Type B pancreatic cell (in vitro differentiated cells): ENCODE measurements at regions not wholly inside any gene's neighbourhood (a gene's known extent, or its start where the extent isn't known, plus 50 kb on each side); places are given as distances from the start of the nearest gene placed in this dataset.

Experiments
- DNase-seq: peaks from one replicate; pipeline ENCODE4 v3.0.0; 2021; ENCODE audit warnings: mixed read lengths; ENCODE audit not compliant: unreplicated experiment; ENCODE audit errors: extremely low spot score
- H3K27ac Mint-ChIP-seq: 2 replicates; pipeline ENCODE4 v1.8.0; 2021; ENCODE audit warnings: mild to moderate bottlenecking, mixed read lengths
- H3K27me3 Mint-ChIP-seq: 2 replicates; pipeline ENCODE4 v1.8.0; 2021; ENCODE audit warnings: mixed read lengths
- H3K36me3 Mint-ChIP-seq: 2 replicates; pipeline ENCODE4 v1.8.0; 2021; ENCODE audit warnings: mixed read lengths
- H3K4me1 Mint-ChIP-seq: one replicate; pipeline ENCODE4 v1.8.0; 2021; ENCODE audit warnings: mixed read lengths; ENCODE audit not compliant: unreplicated experiment
- H3K4me3 Mint-ChIP-seq: 2 replicates; pipeline ENCODE4 v1.8.0; 2021; ENCODE audit warnings: mild to moderate bottlenecking, mixed read lengths
- H3K9me3 Mint-ChIP-seq: 2 replicates; pipeline ENCODE4 v1.8.0; 2021; ENCODE audit warnings: mixed read lengths
- CTCF ChIP-seq: fragments of 200-600 bp; sonication (generic); conservative IDR thresholded peaks from 2 replicates; pipeline ENCODE4 v1.5.0; 2021; ENCODE audit warnings: antibody characterized with exemption, mild to moderate bottlenecking

DNA sequence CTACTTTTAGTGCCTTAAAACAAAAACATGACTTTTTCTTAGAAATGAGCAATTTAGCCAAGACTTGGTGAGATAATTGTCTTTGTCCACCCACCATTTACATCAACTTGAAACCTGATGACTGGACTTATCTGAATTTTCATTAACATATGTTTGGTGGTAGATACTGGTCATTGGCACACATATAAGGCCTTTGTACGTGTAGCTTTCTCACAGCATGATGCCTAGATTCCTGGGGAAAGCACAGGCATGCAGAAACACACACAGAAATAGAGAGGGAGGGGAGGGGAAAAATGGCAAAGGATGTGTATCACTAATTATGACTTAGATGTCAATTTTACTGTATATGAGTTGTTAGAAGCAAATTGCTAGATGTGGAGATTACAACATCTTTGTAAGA is 488.4 kb downstream of the NXPH1 start:
- Mint-ChIP-seq H3K9me3 (no peaks in the 10 kb centered on the region), H3K4me1 (peaks cover 7% of the 10 kb centered on the region), H3K27me3 (no peaks in the 10 kb centered on the region), H3K4me3 (no peak overlapping the region), H3K36me3 (no peaks in the 10 kb centered on the region), H3K27ac (no peak overlapping the region)
- no peak for DNase-seq
- TF ChIP-seq CTCF = no peak

- H3K4me1 Mint-ChIP-seq = peaks cover 7% of the 10 kb centered on the region
- no peak for TF ChIP-seq CTCF
- no peak overlapping the region for H3K27ac Mint-ChIP-seq
- no peak overlapping the region for H3K4me3 Mint-ChIP-seq
- no peaks in the 10 kb centered on the region for H3K9me3 Mint-ChIP-seq
- DNase-seq = no peak
- no peaks in the 10 kb centered on the region for H3K27me3 Mint-ChIP-seq
- no peaks in the 10 kb centered on the region for H3K36me3 Mint-ChIP-seq
These were observed 489.3 kb downstream of the NXPH1 start for GRCh38 chr7:8922726-8923125.

DNA sequence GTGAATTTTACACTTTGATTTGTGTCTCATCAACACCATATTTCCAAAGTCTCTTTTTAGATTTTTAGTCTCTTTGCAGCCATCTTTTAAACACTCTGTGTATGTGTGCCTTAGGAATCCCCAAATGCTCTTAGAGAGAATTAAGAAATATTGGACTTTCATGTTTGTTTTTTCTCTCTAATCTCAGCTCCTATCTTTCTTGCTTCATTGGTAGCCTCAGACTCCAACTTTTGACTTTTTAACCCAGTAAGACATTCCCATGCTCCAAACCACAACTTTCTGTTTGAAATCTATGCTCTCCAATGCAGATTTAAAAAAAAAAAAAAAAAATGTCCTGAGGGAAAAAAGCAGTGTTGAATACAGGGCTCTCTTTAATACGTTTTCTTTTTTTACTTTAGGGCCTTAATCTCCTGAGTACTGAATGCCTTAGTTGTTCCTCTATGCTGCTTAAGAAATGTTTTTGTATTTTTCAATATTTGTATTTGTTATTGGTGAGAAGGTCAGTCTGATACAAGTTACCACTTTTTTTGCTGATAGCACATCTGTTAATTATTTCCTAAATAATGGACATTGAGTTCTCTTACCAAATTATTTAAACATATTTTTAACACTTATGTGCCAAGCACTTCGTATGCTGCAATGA is 489.9 kb downstream of the NXPH1 start:
- no peak overlapping the region for H3K4me3 Mint-ChIP-seq
- H3K27ac Mint-ChIP-seq = no peak overlapping the region
- H3K4me1 Mint-ChIP-seq = peaks cover 7% of the 10 kb centered on the region
- no peak for DNase-seq
- H3K9me3 Mint-ChIP-seq = no peaks in the 10 kb centered on the region
- no peaks in the 10 kb centered on the region for H3K27me3 Mint-ChIP-seq
- no peak for TF ChIP-seq CTCF
- H3K36me3 Mint-ChIP-seq = no peaks in the 10 kb centered on the region

- no peak overlapping the region for H3K4me3 Mint-ChIP-seq
- DNase-seq = no peak
- TF ChIP-seq CTCF = no peak
- peaks cover 4% of the 10 kb centered on the region for H3K27me3 Mint-ChIP-seq
- H3K36me3 Mint-ChIP-seq = no peaks in the 10 kb centered on the region
- no peaks in the 10 kb centered on the region for H3K4me1 Mint-ChIP-seq
- no peaks in the 10 kb centered on the region for H3K9me3 Mint-ChIP-seq
- no peak overlapping the region for H3K27ac Mint-ChIP-seq
These were observed 498.7 kb downstream of the NXPH1 start for GRCh38 chr7:8931906-8932646.

DNA sequence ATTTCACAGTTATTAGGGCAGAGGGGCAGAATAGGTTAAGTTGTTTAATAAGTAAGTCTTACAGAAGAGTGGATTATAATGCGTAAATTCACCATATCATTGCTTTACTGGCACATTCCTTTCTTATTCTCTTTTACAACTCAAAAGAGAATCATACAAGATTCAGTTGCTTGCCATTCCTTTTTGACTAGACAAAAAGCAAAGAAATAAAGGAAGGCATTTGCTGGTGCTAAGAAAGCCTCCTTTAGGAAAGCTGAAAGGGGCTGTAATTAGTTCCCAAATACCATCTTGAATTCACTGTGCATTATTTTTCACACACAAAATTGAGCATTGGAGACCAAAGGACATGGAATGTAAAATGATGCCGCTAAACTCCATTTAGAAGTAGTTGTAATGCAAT is 499.3 kb downstream of the NXPH1 start:
- Mint-ChIP-seq H3K9me3 (no peaks in the 10 kb centered on the region), H3K27ac (no peak overlapping the region), H3K4me1 (no peaks in the 10 kb centered on the region), H3K36me3 (no peaks in the 10 kb centered on the region), H3K4me3 (no peak overlapping the region), H3K27me3 (peaks cover 7% of the 10 kb centered on the region)
- no peak for DNase-seq
- no peak for TF ChIP-seq CTCF
